ENCODE measurements at regions not wholly inside any gene's neighbourhood (a gene's known extent, or its start where the extent isn't known, plus 50 kb on each side); places are given as distances from the start of the nearest gene placed in this dataset.
"Not testable (repeated sequence)": the region's sequence is repeated elsewhere in the genome, so short reads cannot be mapped to it uniquely, and the experiment has no call there.

DNA sequence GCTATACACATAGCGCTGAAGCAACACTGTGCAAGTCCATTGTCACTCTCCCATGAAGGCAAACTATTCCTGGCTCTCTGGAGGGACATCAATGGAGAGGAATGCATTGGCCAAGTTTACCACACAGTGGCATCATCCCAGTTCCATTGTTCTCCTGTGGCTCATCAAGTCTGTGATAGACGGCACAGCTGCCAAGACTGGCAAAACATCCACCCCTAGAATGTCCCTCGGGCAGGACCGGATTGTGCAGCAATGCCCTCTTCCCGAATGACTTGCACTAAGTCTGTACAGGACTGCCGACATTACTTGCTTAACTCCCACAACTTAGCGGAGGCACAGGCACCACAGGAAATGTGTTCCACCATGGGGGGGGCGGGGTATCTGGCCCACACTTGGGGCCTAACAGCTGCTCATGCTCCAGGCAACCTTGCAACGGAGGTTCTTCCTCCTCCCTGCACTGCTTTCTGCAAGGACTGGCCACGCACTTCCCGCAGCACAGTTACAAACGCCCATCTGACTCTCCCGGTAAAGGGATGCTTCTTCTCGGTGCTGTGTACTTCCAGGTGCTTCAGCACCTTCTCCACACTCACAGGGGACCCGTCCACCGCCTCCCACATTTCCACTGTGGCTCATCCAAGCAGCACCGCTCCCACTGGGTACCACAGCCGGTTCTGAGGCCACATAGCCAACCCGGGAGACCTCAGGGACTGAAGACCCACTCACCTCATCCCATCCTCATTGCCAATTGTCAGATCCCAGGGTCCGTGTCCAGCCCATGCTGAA, 1309.6 kb upstream of the RAG2 start:
- DNase-seq (ENCODE audit: low spot score) = no peak

DNA sequence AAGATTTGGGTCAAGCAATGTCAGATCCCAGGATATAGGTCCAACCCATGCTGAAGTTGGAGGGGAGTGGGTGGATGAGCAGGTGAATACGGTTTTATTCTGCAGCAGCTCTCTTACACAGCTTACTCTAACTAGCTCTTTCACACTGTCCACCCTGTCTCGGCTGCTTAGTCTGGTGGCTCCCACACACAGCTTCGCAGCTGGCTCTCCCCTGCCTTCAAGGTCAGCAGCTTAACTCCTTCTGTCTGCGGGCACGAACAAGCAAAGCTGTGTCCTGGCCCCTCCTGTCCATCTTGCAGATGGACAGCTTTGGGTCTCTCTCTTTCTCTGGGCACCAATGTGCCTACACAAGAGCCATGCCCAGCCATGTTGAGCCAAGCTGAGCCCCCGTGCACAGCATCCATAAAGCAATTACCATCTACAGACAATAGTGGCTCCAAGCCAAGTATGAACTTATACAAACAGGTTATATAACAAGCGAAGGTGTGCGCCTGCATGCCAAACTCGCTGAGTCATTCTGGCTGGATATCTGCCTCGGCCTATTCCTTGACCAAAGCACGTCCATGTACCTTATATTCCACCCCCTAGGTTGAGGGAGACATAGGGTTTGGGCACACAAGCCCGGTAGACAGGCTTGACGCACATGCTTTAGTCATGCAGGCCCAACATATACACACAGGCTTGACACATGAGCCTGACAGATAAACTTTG, 1307.8 kb upstream of the RAG2 start:
- peak; percentile 46 for DNase-seq (ENCODE audit: low spot score)

DNA sequence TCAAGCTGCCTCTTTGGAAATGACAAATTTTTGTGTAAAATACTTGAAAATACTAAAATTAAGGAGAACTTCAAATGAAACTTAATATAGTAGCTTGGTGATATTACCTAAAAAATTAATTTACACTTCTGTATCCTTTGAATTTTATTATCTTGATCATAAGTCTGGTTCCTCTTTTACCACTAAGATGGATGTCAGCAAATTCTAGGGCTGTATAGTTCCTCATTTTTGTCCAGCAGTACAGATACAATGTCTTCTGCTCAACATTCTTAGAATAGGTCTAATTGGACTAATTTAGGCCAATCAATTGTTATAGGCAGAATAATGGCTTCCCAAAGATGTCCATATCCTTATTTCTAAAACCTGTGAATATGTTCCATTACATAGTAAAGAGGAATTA, 1298.0 kb upstream of the RAG2 start:
- DNase-seq (ENCODE audit: low spot score) = no peak

DNA sequence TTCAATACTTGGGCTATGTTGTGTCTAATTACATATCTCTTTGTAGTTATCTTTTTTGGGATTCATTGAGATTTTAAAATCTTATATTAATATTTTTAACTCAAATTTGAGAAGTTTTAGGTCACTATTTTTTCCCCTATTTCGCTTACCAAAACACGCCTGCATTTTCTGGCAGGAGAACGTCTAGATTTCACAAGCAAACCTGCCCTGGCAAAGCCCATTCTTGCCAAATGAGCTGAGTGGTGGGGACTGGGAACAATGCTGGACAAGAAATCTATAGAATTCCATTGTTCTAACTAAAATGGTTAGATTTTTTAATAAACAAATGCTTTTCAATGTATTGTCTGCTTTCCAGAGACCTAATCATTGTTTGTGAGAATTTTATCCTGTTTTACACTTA, 1283.7 kb upstream of the RAG2 start:
- DNase-seq (ENCODE audit: low spot score) = no peak

DNA sequence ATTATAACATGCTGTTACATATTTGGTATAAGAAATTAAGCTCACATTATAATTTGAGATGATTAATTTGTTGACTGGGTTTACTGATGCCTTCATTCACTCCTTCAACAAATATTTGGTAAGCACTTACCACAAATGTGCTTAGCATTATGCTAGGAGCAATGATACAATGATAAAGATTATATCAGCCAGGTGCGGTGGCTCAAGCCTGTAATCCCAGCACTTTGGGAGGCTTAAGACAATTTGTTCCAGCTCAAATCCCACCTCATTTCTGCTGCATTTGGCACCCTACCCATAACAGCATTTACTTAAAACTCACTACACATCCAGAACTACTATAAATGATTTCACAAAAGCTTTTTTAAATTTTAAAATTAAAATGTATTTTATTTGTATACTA, 1263.6 kb upstream of the RAG2 start:
- DNase-seq (ENCODE audit: low spot score) = no peak

- DNase-seq (ENCODE audit: low spot score) = not testable (repeated sequence)
Measured at GRCh38 chr11:37858806-37859537, 1260.9 kb upstream of the RAG2 start.

- DNase-seq (ENCODE audit: low spot score) = no peak
Measured at GRCh38 chr11:37858398-37858797, 1260.4 kb upstream of the RAG2 start.

GRCh38 chr11:37857726-37858125, 1259.7 kb upstream of the RAG2 start:
- no peak for DNase-seq (ENCODE audit: low spot score)

GRCh38 chr11:37849706-37850105, 1251.7 kb upstream of the RAG2 start:
- DNase-seq (ENCODE audit: low spot score) = no peak

DNA sequence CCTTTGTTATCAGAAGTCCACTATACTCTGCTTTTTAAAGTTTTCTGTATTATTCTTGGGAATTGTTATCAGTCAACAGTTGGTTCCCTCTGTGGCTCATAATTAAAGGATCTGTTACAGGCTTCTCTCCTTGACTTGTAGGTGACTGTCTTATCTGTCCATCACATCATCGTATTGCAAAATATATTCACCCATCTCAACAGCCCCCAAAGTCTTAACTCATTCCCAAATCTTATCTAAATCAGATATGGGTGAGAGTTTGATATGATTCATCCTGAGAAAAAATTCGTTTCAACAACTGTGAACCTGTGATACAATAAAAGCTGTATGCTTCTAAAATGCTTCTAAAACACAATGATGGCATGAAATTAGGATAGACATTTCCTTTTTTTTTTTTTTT, 1245.6 kb upstream of the RAG2 start:
- no peak for DNase-seq (ENCODE audit: low spot score)

- DNase-seq (ENCODE audit: low spot score) = no peak
Measured at GRCh38 chr11:37841016-37841415, 1243.0 kb upstream of the RAG2 start.

GRCh38 chr11:37840345-37840744, 1242.3 kb upstream of the RAG2 start:
- DNase-seq (ENCODE audit: low spot score) = not testable (repeated sequence)

GRCh38 chr11:37830529-37830928, 1232.5 kb upstream of the RAG2 start:
- DNase-seq (ENCODE audit: low spot score) = no peak

DNA sequence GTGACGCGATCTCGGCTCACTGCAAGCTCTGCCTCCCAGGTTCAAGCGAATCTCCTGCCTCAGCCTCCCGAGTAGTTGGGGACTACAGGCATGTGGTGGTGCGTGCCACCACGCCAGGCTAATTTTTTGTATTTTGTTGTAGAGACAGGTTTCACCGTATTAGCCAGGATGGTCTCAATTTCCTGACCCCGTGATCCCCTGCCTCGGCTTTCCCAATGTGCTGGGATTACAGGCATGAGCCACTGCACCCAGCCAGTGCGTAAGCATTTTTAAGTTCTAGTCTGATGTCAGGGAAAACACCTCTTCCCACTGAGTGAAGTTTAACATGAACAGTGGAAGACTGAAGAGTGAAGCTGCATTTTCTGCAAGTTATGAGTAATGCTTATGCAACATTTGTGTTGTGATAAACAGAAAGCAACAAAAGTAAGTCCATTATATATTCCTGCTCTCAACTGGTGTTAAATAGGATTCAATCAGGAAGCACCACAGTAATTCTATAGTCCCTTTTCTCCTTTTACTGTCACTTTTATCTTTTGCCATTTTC, 1219.8 kb upstream of the RAG2 start:
- no peak for DNase-seq (ENCODE audit: low spot score)

DNA sequence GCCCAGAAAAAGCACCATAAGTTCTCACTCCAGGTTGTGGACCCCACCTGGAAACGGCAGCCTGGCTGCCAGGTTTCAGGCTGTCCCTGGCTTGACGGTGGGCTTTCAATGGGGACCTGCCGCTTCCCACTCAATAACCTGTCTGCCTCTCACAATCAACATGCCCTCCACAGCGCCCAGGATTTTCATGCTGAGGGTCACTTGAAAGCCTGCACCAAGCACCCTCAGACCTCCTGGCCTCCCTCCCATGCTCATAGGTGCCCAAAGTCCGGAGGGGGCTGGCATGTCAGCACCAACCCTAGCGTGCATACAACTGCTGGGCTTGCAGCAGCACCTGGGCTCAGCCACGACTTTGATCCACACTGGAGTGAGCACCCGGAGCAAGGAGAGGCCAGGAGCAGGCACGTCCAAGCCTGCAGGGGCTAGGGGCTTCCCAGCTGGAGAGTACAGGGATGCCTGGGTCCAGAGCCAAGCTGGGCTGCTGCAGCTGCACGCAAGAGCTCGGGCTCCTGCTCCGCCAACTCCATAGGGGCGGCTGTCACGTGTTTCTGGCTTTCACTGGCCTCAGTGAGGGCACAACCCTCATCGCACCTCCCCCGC, 1214.3 kb upstream of the RAG2 start:
- no peak for DNase-seq (ENCODE audit: low spot score)

DNA sequence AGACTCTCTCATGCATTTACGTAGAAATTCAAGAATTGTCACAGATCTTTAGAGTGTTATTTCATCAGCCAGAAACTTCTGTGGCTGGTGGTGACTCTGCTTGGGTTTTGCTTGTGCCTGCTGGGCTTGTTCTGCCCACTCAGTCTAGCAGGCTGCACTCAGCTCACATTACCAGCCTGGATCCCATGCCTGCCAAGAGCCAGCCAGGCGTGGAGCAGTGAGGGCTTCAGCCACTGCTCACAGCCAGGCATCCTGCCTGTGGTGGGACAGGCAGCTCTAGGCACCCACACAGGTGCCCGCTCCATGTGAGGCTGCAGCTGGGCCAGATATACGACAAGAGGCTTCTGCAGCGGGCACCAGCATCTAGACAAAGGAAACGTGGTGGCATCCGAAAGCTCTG, 1213.3 kb upstream of the RAG2 start:
- DNase-seq (ENCODE audit: low spot score) = no peak

DNA sequence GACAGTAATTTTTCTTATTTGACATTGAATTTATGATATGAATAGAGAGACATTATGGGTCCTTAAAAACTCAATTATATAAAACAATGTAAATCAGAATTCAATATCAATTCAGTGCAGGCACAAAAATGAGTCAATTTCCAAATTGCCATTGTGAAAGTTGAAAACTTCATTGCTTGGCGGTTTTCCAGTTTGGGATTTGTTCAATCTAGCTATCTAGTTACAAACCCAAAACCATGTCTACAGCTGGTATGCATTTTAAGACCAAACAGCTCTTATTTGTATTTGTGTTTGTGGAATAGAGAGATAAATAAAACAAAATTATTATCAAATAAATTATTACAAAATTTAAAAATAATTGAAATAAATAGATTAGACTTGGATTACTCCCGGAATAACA, 1206.6 kb upstream of the RAG2 start:
- DNase-seq (ENCODE audit: low spot score) = no peak

DNA sequence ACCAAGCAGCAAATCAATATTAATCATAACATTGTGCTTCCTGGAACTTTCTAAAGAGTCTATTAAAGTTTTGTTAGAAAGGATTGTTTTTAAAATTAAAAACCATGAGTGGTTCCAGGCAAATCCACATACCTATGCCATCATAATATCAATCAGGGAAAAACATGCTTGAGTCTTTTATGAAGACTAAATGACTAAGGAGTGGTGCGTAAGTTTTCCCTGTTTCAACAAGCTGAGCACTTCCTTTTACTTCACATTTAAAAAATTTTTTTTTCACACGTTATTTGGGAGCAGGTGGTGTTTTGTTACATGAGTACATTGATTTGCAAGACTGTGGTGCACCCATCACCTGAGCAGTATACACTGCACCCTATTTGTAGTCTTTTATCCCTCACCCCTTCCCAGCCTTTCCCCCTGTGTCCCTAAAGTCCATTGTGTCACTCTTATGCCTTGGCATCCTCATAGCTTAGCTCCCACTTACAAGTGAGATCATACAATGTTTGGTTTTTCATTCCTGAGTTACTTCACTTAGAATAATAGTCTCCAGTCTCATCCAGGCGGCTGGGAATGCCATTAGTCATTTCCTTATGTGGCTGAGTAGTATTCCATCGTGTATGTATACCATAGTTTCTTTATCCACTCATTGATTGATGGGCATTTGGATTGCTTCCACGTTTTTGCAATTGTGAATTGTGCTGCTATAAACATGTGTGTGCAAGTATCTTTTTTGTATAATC, 1190.3 kb upstream of the RAG2 start:
- no peak for DNase-seq (ENCODE audit: low spot score)

GRCh38 chr11:37786214-37786755, 1188.2 kb upstream of the RAG2 start:
- no peak for DNase-seq (ENCODE audit: low spot score)

DNA sequence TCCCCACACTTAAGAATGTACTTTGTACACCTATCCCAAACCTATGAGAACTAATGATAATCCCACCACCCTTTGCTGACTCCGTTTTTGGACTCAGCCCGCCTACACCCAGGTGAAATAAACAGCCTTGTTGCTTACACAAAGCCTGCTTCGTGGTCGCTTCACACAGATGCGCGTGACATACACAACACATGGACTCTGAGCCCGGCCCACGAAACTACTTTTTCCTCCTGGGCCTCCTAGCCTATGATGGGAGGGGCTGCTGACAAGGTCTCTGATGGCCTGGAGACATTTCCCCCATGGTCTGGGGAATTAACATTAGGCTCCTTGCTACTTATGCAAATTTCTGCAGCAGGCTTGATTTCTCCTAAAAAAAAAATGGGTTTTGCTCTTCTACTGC, 1176.4 kb upstream of the RAG2 start:
- no peak for DNase-seq (ENCODE audit: low spot score)

DNA sequence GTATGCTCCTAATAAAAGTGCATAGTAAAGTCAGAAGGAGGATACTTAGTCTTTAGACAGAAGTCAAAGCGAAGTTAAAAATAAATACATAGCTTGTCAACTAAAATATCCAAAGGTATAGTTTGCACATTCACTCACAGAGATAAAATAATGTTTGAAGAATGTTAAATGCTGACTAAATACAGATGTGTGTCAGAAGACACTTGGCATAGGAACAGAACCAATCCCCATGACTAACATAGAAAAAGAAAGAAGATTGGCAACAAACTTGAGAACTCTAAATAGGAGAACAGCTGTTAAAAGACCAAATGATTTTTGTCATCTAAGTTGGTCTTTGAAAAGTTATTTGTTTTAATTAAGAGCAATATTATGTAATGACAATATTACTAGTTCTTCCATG, 1172.1 kb upstream of the RAG2 start:
- DNase-seq (ENCODE audit: low spot score) = no peak
